ENCODE measurements at regions not wholly inside any gene's neighbourhood (a gene's known extent, or its start where the extent isn't known, plus 50 kb on each side); places are given as distances from the start of the nearest gene placed in this dataset.

- TF ChIP-seq CTCF (IDR thresholded peaks at IDR 0.05; ENCODE audit: low read depth, low read length) (no peak), EZH2phosphoT487 (IDR thresholded peaks at IDR 0.05; ENCODE audit: low read depth) (no peak)
These were observed 181.0 kb upstream of the RASGRP1 start for GRCh38 chr15:38745626-38746025.

Data from OCI-LY3 (cell line).